SK-N-SH treated with all-trans-retinoic acid at 6 μM for 48 hours (cell line): ENCODE measurements at regions not wholly inside any gene's neighbourhood (a gene's known extent, or its start where the extent isn't known, plus 50 kb on each side); places are given as distances from the start of the nearest gene placed in this dataset.

Source experiments
- ATAC-seq: fragments of 200-7000 bp; cut with Tn5 transposase; 3 replicates; pipeline ENCODE4 v1.9.1; 2020; ENCODE audit warnings: mild to moderate bottlenecking, moderate library complexity
- ARNTL ChIP-seq: fragments of 450-650 bp; formaldehyde crosslinking; IDR thresholded peaks from 2 replicates; pipeline ENCODE4 v1.5.0; 2020; ENCODE audit warnings: low read depth, mild to moderate bottlenecking, moderate library complexity, borderline replicate concordance
- BACH2 ChIP-seq: fragments of 250-450 bp; sonication (Bioruptor Pico); IDR thresholded peaks from 2 replicates; pipeline ENCODE4 v1.9.0; 2021; ENCODE audit warnings: mild to moderate bottlenecking, borderline replicate concordance
- CSDC2 ChIP-seq: fragments of 250-450 bp; sonication (Bioruptor Pico); IDR thresholded peaks from 2 replicates; pipeline ENCODE4 v1.5.0; 2020; ENCODE audit warnings: mild to moderate bottlenecking, moderate library complexity
- GLIS3 ChIP-seq: fragments of 250-450 bp; sonication (Bioruptor Pico); IDR thresholded peaks from 2 replicates; pipeline ENCODE4 v1.5.0; 2020; ENCODE audit warnings: mild to moderate bottlenecking, moderate library complexity
- ISL1 ChIP-seq: fragments of 250-450 bp; sonication (Bioruptor Pico); IDR thresholded peaks from 2 replicates; pipeline ENCODE4 v2.1.2; 2022; ENCODE audit warnings: mild to moderate bottlenecking, moderate library complexity
- OSR1 ChIP-seq: fragments of 250-450 bp; sonication (Bioruptor Pico); IDR thresholded peaks from 2 replicates; pipeline ENCODE4 v1.8.0; 2022; ENCODE audit warnings: moderate library complexity, mild to moderate bottlenecking, inconsistent platforms
- PPARA ChIP-seq: fragments of 250-450 bp; sonication (Bioruptor Pico); IDR thresholded peaks from 2 replicates; pipeline ENCODE4 v1.5.0; 2020; ENCODE audit warnings: mild to moderate bottlenecking, borderline replicate concordance
- SNAI2 ChIP-seq: fragments of 250-450 bp; sonication (Bioruptor Pico); IDR thresholded peaks from 2 replicates; pipeline ENCODE4 v1.5.0; 2020; ENCODE audit warnings: mild to moderate bottlenecking, moderate library complexity
- TCF4 ChIP-seq: fragments of 250-450 bp; sonication (Bioruptor Pico); IDR thresholded peaks from 2 replicates; pipeline ENCODE4 v1.8.0; 2021; ENCODE audit warnings: mild to moderate bottlenecking, moderate library complexity, borderline replicate concordance
- TOX ChIP-seq: fragments of 250-450 bp; sonication (Bioruptor Pico); IDR thresholded peaks from 2 replicates; pipeline ENCODE4 v1.8.0; 2021; ENCODE audit warnings: mild to moderate bottlenecking, moderate library complexity, borderline replicate concordance
- ZC3H10 ChIP-seq: fragments of 250-450 bp; sonication (Bioruptor Pico); IDR thresholded peaks from 2 replicates; pipeline ENCODE4 v1.5.1; 2021; ENCODE audit warnings: mild to moderate bottlenecking, moderate library complexity
- ZFP30 ChIP-seq: fragments of 450-650 bp; formaldehyde crosslinking; IDR thresholded peaks from 2 replicates; pipeline ENCODE4 v1.5.0; 2022; ENCODE audit warnings: mild to moderate bottlenecking, moderate library complexity
- ZNF565 ChIP-seq: fragments of 450-650 bp; formaldehyde crosslinking; conservative IDR thresholded peaks from 2 replicates; pipeline ENCODE4 v1.5.0; 2020; ENCODE audit warnings: low read depth, mild to moderate bottlenecking, moderate library complexity
- ZNF70 ChIP-seq: fragments of 450-650 bp; formaldehyde crosslinking; IDR thresholded peaks from 2 replicates; pipeline ENCODE4 v1.5.0; 2020; ENCODE audit warnings: mild to moderate bottlenecking, moderate library complexity
- ZNF8 ChIP-seq: fragments of 450-650 bp; formaldehyde crosslinking; IDR thresholded peaks from 2 replicates; pipeline ENCODE4 v1.5.0; 2020; ENCODE audit warnings: mild to moderate bottlenecking, moderate library complexity
- TF ChIP-seq, protein P1 (sequence below): fragments of 250-450 bp; sonication (Bioruptor Pico); IDR thresholded peaks from 2 replicates; pipeline ENCODE4 v1.5.0; 2020; ENCODE audit warnings: mild to moderate bottlenecking, moderate library complexity
- TF ChIP-seq, protein P2 (sequence below): fragments of 250-450 bp; sonication (Bioruptor Pico); IDR thresholded peaks from 2 replicates; pipeline ENCODE4 v1.5.1; 2021; ENCODE audit warnings: mild to moderate bottlenecking, moderate library complexity
- TF ChIP-seq, protein P3 (sequence below): fragments of 250-450 bp; sonication (Bioruptor Pico); IDR thresholded peaks from 2 replicates; pipeline ENCODE4 v1.8.0; 2020; ENCODE audit warnings: mild to moderate bottlenecking, moderate library complexity, borderline replicate concordance
- TF ChIP-seq, protein P4 (sequence below): fragments of 250-450 bp; sonication (Bioruptor Pico); IDR thresholded peaks from 2 replicates; pipeline ENCODE4 v1.5.1; 2020; ENCODE audit warnings: low read depth, mild to moderate bottlenecking, moderate library complexity

DNA sequence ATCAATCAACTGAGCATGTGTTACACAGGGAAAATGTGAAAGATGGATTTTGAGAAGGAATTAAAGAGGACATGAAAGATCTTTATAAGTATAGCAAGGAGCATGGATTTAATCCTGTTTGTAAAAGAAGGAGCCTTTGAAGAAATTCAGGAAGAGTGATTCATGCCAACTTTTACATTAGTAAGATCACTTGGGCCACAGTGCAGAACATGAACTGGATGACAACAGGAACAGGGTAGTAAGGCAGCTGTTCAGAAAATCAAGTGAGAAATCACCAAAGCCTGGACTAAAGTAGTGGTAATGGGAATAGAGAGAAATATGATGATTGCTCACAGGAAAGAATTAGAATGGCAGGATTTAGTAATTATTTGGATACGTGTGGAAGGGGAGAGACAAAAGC lies 265.7 kb upstream of the PCDH7 start:
- no peak for ATAC-seq
- no peak for TF ChIP-seq ZNF565 (CRISPR knock-in tag)

DNA sequence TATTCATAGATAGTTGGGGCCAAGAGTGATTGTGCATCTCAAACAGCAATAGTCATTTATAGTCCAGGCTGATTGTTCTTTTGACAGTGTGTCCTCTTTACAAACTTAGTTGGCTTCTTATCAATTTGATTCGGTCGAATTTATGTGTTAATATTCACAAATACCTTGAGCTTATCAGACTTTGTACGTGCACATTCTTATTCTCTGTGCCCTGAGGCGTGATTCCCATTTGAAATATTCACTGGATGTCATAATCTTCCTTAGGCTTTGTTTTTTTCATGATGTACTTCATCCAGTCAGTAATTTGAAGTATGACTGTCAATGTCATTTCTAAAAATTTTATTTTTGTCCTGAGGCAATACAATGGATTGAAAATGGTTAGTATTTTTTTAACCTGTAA lies 263.5 kb upstream of the PCDH7 start:
- no peak for ATAC-seq

DNA sequence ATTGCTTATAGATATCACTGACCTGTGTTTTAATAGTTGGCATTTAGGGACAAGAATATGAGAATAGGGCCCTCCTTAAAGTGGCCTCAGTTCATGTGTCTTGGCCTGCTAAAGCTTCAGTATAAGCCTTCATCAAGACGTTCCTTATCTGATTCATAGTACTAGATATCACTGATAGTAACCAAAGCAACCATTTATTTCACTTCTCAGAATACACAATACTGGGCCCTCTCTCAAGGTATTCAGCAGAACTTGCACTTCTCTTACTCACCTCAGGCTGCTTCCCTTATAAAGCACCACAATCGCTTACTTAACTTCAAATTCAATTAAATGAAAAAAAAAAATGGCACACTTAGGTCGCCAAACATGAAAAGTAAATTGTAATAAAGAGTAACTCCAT lies 259.4 kb upstream of the PCDH7 start:
- no peak for ATAC-seq
- TF ChIP-seq ZNF70: no peak
- TF ChIP-seq, all 23 proteins: peak for 0

More for the DNA sequence above, 263.5 kb upstream of the PCDH7 start:
- TF ChIP-seq, protein P1, sequence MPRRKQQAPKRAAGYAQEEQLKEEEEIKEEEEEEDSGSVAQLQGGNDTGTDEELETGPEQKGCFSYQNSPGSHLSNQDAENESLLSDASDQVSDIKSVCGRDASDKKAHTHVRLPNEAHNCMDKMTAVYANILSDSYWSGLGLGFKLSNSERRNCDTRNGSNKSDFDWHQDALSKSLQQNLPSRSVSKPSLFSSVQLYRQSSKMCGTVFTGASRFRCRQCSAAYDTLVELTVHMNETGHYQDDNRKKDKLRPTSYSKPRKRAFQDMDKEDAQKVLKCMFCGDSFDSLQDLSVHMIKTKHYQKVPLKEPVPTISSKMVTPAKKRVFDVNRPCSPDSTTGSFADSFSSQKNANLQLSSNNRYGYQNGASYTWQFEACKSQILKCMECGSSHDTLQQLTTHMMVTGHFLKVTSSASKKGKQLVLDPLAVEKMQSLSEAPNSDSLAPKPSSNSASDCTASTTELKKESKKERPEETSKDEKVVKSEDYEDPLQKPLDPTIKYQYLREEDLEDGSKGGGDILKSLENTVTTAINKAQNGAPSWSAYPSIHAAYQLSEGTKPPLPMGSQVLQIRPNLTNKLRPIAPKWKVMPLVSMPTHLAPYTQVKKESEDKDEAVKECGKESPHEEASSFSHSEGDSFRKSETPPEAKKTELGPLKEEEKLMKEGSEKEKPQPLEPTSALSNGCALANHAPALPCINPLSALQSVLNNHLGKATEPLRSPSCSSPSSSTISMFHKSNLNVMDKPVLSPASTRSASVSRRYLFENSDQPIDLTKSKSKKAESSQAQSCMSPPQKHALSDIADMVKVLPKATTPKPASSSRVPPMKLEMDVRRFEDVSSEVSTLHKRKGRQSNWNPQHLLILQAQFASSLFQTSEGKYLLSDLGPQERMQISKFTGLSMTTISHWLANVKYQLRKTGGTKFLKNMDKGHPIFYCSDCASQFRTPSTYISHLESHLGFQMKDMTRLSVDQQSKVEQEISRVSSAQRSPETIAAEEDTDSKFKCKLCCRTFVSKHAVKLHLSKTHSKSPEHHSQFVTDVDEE (CRISPR knock-in tag): no peak
- no peak for TF ChIP-seq PPARA (CRISPR knock-in tag)
- TF ChIP-seq GLIS3 (CRISPR knock-in tag): no peak
- TF ChIP-seq BACH2 (CRISPR knock-in tag): no peak
- TF ChIP-seq ARNTL: no peak
- TF ChIP-seq, protein P2, sequence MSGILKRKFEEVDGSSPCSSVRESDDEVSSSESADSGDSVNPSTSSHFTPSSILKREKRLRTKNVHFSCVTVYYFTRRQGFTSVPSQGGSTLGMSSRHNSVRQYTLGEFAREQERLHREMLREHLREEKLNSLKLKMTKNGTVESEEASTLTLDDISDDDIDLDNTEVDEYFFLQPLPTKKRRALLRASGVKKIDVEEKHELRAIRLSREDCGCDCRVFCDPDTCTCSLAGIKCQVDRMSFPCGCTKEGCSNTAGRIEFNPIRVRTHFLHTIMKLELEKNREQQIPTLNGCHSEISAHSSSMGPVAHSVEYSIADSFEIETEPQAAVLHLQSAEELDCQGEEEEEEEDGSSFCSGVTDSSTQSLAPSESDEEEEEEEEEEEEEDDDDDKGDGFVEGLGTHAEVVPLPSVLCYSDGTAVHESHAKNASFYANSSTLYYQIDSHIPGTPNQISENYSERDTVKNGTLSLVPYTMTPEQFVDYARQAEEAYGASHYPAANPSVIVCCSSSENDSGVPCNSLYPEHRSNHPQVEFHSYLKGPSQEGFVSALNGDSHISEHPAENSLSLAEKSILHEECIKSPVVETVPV (CRISPR knock-in tag): no peak
- TF ChIP-seq, protein P3, sequence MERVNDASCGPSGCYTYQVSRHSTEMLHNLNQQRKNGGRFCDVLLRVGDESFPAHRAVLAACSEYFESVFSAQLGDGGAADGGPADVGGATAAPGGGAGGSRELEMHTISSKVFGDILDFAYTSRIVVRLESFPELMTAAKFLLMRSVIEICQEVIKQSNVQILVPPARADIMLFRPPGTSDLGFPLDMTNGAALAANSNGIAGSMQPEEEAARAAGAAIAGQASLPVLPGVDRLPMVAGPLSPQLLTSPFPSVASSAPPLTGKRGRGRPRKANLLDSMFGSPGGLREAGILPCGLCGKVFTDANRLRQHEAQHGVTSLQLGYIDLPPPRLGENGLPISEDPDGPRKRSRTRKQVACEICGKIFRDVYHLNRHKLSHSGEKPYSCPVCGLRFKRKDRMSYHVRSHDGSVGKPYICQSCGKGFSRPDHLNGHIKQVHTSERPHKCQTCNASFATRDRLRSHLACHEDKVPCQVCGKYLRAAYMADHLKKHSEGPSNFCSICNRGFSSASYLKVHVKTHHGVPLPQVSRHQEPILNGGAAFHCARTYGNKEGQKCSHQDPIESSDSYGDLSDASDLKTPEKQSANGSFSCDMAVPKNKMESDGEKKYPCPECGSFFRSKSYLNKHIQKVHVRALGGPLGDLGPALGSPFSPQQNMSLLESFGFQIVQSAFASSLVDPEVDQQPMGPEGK: no peak

DNA sequence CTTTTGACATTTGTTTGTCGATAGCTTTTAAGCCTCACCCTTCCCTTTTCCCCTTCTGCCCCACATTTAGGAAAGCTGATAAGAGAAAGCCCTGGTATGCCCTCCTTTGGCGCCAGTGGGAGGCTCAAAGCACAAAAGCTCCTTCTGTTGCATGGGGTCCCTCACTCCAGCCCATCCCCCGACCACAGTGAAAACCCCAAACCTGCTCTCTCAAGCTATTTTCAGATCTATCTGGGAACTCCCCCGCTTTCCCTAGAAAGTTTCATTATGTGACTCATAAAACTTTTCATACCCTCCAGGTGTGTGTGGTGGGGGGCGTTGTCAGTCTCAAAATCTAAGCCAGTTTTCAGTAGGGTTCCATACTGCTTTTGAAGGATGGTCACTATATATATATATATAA lies 259.0 kb upstream of the PCDH7 start:
- TF ChIP-seq ZNF70 (no peak), SNAI2 (CRISPR knock-in tag) (no peak), ZNF565 (CRISPR knock-in tag) (no peak), ZFP30 (no peak), TCF4 (CRISPR knock-in tag) (no peak), ISL1 (CRISPR knock-in tag) (no peak), PPARA (CRISPR knock-in tag) (no peak), ZC3H10 (CRISPR knock-in tag) (no peak), TOX (CRISPR knock-in tag) (no peak), CSDC2 (CRISPR knock-in tag) (no peak), ARNTL (no peak), ZNF8 (CRISPR knock-in tag) (no peak), GLIS3 (CRISPR knock-in tag) (no peak), OSR1 (no peak)
- TF ChIP-seq, protein P1 (CRISPR knock-in tag): no peak
- TF ChIP-seq, protein P4, sequence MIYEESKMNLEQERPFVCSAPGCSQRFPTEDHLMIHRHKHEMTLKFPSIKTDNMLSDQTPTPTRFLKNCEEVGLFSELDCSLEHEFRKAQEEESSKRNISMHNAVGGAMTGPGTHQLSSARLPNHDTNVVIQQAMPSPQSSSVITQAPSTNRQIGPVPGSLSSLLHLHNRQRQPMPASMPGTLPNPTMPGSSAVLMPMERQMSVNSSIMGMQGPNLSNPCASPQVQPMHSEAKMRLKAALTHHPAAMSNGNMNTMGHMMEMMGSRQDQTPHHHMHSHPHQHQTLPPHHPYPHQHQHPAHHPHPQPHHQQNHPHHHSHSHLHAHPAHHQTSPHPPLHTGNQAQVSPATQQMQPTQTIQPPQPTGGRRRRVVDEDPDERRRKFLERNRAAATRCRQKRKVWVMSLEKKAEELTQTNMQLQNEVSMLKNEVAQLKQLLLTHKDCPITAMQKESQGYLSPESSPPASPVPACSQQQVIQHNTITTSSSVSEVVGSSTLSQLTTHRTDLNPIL: no peak
- TF ChIP-seq, protein P3: no peak
- TF ChIP-seq, protein P2 (CRISPR knock-in tag): no peak
- no peak for ATAC-seq
